SKM-1 (cell line): ENCODE measurements at regions not wholly inside any gene's neighbourhood (a gene's known extent, or its start where the extent isn't known, plus 50 kb on each side); places are given as distances from the start of the nearest gene placed in this dataset.

Experiments used
- DNase-seq: peaks from one replicate; lab custom pipeline; 2025; ENCODE audit not compliant: unreplicated experiment; lab: John Stamatoyannopoulos, UW

DNA sequence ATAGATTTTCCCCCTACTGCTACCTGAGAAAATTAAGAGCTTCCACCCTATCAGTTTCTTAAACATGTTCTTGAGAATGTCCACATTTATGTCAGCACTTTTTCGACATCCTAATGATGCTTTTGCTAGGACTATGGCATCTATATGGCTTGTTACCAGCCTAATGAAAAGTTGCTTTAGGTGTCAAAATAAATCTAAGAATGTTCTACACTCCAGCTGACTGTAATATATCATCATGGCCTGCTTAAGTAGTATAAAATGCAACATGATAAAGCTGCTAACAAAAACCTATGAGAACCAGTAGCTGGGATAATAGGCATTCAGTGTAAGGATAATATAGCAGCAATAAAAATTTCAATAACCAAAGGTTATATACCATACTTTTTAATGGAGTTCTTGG is 1983.5 kb upstream of the CELF4 start:
- DNase-seq, result no peak

DNA sequence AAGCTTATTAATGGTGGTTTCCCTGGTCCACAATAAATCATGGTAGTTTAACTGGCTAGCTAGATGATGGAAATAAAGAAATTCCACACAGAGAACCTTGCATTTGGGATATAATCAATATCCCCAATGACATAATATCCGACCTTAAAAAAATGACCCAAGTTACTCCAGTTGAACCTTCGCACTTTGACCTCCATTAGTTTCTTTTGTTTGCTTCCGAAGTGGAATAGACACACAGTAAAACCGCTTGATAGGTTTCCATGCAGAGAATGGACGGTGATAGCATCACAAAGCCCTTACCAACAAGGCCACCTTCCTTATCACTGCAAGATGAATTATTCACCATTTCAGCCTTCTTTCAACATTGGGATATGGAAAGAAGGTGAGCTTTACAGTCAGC is 1966.1 kb upstream of the CELF4 start:
- DNase-seq, result no peak

DNA sequence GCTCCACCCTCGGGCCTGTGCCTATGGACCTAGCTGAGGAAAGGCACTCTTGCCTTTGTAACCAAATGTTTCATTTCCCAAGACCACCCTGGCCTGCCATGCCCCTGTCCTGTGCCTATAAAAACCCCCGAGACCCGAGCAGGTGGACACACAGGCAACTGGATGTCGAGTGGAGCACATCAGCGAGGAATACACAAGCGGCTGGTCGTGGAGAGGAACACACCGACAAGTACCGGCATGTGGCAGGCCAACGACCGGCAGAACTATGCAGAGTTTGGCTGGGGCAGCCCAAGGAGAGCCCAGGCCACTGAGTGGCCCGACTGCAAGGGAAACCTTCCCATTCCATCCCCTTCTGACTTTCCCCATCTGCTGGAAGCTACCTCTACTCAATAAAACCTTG is 1963.8 kb upstream of the CELF4 start:
- DNase-seq, result no peak

DNA sequence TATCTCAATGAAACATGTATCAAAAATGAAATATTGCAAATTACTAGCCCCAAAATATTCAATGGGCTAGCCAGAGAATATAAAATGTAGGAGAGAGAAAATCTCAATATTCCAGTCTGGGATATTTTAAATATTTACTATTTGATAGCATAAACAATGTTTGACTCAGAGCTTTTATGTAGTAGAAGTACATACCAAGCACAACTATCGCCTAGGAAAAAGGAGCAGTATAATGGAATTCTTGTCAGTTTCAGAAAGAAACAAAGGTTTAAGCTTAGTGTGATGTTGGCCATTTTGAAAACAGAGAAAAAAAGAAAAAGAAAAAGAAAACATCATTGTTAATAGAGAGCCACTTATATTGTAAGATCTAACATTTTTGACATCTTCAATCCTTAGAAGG is 1961.9 kb upstream of the CELF4 start:
- DNase-seq, result no peak

DNA sequence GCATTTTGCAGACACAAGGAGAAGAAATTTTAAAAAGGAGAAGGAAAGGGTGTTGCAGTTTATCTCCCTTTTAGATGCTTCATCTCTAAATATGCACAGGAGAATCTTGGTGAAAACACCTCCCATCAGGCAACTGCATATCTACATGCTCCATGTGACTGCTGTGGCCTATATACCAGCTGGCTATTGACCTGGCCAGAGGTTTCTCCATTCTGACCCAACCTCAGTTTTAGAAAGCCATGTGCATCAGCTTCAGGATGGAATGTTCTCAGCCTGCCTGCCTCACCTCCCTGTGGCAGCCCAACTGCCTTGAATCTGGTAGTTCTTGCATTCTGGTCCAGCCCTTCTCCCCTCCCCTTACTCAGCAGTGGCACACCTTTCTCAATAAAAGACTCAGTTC is 1958.8 kb upstream of the CELF4 start:
- DNase-seq, result no peak

DNA sequence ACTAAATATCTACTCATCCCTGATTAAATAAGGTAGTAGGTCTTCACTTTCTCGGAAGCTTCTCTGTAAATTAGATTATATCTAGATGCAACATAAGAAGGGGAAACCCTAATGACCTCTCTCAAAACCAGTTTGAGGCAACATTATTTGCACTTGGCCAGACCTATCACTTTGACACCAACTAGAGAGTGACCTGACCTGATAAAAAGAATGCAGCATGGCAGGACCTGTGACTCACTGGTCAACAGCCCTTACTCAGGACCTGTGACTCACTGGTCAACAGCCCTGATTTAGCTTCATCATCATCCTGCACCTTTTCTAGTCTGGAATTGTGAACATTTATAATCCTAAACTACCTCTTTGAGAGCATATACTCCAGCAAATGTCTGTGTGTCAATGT is 1957.7 kb upstream of the CELF4 start:
- no peak for DNase-seq

DNA sequence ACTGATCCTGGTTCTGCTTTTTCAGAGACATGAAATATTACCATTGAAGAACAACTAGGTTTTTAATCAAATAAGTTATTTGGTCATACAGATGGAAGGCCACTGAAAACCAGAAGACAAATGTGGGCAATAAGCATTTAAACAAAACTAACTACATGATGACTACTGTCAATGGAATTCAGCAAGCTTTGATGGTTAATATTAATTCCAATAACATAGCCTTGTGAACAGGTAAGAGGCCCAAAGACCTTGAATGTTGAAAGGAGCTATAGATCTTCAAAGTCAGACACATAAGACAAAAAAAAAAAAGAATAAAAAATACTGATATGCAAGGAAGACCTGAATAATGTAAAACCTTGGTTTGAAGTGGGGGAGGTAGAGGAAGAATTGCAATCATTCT is 1955.6 kb upstream of the CELF4 start:
- DNase-seq, result no peak

DNA sequence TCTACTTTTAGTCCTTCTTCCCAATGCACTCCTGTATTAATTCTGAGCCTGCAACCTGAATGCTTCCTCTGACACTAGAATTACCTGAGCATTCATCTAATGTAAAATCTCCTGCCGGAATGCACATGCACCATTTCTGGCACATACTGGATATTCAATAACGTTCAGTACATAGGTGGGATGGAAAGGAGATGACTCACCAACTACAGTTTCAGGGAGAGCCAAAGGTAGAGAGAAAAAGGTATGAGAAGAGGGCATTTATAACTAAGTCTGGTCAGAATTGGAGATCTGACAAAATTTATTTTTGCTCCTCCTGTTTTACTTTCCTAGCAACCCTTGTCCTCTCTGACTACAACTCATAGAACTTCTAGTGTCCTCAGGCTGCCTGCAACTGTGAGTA is 1954.1 kb upstream of the CELF4 start:
- DNase-seq, result no peak

DNA sequence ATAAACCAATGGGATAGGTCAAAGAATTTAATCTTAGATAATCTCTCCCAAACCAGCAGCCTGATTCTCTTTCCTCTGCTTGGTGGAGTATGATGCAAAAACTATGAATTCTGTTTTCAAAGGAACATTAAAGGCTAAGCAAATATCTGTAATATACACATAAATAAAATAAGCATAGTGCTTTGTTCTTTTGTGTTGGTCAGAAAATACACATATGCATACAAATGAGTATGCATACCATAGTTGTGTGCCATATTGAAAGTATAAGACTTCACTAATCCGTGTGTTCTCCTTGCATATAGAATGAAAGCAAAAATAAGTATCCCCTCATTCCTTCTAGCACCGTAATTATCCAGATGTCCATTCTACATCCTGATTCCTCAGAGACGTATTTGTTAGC is 1949.7 kb upstream of the CELF4 start:
- DNase-seq, result no peak

DNA sequence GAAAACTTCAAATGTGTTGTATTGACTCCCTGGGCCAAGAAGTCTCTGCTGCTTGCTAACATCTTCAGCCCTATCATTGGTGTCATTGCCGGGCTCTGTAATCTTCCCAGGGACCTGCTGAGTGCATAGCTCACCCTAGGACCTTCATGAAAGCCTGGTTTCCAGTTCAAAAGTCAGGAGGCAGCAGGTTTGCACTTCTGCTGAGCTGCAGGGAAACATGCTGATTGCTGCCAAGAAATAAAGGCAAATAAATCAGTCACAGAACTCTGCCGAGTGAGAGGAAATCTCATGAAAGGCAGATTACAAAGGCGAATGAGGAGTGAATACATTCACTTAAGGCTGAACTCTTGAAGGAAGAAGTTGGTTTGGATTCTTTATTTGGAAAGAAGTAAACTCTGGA is 1947.6 kb upstream of the CELF4 start:
- DNase-seq, result no peak

DNA sequence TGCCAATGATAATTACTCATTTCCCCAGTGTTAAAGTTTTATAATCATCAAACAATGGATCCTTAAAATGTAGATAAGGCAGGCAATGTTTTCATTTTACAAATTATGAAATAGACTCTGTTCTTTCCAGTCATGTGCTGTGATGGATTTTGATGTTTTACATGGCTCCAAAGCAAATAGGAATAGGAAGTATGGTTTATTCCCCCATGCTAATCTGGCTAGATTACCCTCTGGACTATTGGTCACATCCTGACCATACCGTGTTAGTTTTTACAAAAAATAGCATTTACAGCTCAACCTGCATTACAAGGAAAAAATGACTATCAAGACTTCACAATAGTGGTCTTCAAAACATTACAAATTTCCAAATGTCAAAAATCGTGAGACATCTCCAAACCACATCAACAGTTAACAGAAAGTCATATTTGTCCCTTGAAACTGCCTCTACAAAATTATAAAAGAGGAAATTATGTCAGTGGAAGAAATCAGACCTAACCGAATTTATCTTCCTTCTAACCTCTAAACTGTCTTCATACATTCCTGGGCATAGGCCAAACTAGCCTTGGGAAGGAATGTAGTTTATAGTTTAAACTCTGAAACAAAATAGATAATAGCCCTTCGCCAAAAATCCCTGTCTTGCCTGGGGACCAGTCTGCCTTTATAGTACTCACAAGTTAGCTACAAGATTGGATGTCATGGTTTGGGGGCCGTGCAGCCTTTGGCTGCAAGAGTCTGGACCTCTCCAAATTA is 1941.2 kb upstream of the CELF4 start:
- no peak for DNase-seq

DNA sequence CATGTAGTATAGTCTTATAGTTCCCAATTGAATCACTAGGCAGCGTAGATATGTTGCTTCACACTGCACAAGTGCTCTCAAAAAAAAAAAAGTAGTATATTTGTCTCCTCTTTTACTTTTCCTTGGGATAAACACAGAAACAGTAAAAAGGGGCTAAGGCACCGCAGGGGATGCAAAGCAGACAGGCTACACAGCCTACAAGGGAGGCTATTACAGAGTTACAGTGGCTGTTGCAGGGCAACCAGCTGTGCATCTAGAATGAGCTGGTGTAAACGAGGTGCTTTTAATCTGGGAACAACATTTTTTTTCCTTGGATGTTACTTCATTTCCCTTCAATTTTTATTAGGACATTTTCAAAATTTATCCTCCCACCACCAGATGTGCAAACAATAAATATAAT is 1934.7 kb upstream of the CELF4 start:
- DNase-seq, result no peak

DNA sequence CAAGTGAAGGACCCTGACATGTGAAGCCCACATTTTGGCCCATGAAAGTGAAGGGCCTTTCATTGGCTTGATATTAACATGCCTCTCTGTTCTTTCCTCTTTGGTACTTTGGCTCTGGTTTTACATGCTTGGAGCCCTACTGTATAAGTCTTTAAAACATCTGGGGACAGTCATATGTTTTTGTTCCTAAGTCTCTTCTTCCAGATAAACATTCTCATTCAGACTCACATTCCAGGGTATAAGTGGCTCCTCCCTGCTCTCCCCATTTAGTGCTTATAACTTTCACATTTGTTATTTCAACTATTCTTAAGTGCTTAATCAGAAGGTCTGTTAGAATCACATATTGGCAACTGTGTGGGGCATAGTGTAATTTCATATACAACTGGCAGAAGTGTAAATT is 1932.2 kb upstream of the CELF4 start:
- no peak for DNase-seq

DNA sequence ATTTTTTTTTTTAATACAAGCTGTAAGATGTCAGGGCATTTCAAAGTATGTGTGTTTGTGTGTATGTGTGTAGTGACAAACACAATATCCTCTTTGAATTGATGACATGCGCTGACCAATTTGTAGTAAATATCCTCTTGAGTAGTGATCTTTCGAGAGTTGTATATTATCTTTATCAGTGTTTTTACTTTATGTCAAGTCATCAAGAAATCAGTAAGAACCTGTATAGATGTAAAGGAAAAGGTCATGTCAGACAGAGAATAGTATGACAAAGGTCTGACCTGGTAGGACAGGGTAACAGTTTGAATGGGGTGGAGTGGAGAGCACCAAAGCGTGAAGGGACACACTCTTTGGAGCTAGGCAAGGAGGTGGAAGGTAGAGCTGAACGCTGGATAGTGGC is 1931.4 kb upstream of the CELF4 start:
- no peak for DNase-seq

DNA sequence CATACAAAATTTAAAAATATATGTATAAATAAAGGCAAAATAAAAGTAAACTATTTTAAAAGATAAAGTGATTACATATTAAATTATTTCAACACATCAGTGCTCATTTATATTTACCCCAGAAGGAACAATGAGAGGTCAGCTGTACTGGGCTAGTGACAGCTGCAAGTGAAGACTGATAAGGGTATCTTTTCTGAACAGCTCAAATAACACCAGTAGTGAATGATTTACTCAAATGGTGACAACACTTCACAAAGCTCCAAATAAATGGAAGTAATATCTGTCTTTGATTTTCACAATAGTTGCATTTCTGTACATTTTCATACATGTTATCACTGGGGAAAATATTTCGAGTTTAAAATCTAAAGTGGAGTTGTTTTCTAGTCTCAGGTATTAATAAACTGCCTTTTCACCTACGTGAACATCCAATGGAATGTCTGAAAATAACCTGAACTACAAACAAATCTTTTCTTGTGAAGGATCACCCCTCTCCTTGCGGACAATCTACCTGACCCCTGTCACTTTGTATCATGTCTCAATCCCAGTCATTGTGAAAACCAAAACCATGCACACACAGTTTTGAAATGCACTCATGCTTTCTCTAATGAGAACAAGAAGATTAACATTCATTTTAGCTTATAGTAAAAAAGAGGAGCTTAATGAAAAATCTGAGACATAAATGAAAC is 1928.8 kb upstream of the CELF4 start:
- DNase-seq, result no peak

DNA sequence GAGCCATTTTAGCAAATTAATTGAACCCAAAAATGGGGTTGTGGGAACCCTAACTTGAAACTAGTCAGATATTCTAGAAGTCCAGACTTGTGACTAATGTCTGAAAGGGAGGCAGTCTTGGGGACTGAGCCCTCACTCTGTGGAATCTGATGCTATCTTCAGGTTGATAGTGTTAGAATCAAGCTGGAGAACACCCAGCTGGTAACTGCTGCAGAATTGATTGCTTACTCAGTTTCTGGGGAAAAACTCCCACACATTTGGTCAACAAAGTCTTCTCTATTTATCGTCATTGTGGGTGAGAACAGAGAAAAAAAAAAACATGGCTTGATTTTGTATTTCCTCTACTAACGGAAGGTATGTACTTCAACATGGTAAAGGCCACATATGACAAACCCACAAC is 1925.8 kb upstream of the CELF4 start:
- no peak for DNase-seq

DNA sequence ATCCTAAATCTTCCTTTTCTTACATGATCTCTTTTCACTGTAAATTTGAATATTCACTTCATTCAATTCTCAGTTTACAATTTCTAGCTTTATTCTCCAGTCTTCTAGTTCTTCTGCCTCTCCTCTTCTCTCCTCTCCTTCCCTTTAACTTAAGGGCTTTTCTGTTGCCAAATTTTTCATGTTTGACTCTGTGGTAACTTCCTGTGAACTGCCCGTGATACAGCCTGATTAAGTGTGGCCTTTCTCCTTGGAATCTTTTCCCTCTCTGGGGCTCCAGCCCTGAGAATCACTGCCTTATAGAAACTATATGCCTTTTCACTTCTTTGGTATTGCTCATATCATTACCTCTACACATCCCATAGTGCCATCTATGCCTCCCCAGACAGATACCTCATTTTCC is 1923.8 kb upstream of the CELF4 start:
- DNase-seq, result no peak

DNA sequence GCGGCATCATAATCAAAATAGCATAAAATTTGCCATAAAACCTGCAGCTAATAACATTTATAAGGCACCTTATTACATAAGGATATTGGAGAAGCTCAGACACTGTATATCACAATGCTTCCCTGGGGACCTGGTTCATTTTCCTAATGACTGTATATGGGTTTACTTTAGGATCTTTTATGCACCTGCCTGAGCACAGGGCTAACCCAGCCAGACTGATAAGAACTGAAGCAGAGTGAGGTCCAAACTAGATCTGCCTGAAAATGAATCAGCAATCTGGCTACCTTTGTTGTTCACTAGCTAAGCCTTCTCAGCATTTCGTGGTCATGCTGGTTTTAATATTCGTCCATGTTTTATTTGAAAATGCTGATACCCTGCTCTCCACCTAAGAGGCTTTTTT is 1922.3 kb upstream of the CELF4 start:
- no peak for DNase-seq

DNA sequence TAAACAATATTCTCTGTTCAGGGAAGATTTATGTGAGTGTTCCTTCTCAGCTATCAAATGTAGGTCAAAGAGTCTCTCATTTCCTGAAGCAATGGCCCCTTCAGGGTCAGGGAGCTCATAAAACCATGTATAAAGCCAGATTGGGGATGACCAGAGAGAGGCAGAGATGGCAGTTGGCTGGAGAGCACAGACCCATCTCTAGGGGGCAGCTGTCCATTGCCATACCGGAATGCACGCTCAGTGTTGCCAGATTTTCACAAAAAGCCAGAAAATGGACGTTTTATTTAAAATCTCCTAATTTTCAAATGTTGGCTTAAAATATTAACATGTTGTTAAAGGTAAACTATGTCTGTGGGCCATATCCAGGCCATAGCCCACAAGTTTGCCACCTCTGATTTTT is 1920.7 kb upstream of the CELF4 start:
- no peak for DNase-seq

DNA sequence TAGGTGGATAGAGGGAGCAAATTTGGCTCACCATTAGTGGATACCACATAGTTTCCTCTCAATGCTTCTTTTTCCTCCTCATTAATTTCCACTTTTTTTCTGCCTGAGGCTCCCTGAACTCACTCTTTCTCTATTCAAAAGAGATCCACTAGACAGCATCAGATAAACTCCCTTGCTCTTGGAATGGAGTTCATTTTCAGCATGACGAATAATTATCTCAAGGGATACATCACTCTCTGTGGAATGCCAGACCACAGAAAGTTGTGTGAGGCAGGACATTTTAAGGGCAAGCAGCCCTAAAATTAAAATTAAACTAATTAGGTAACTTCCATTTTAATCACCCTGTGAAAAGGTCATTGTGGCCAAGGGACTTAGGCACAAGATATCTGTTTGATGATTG is 1920.1 kb upstream of the CELF4 start:
- DNase-seq, result no peak

DNA sequence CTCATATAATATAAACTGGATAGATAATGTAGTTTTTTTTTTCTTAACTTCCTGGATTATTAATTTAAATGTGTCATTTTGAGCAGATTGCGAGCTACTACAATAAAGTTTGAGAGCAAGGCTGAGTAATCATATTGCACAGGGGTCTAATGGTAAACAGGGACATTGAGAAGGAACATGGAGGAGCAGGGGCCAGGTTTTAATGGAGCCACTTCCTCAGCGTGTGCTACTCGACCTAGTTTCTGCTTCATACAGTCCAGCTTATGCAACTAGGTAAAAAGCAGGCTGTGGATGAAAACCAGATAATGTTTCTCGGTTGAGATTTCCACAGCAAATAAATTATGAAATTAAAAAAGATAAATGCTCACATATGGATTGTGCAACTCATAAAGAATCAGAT is 1915.7 kb upstream of the CELF4 start:
- DNase-seq, result no peak

DNA sequence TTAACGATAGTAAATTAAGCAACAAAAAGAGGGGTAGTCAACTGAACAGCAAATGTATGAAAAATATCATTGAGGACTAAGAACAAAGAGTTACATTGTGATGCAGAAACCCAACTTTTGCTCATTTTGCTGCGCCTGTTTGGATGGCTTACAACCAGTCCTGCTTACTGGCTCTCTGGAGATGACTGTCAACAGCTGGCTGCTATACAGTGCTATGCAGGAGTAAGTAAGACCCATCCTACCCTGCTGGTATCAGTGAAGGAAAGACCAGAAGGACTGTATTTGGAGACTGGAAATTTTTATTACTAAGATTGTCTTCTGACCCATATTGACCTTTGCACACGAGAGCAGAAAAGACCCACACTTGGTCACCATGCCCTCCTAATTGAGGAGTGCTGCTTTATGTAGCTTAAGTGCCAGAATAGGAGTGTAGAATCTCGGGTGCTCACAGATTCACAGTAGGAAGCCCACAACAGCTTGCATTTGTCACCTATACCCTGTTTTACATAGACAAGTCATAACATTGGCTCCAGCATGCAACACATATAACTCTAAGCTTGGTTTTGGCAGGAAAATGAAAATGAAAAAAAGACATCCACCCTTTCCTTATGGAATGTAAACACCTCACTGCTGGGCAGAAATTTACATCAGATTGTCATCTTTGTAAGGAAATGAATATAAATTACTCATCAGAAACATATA is 1915.0 kb upstream of the CELF4 start:
- no peak for DNase-seq
